ENCODE measurements at regions not wholly inside any gene's neighbourhood (a gene's known extent, or its start where the extent isn't known, plus 50 kb on each side); places are given as distances from the start of the nearest gene placed in this dataset.

- TF ChIP-seq CTCF (conservative IDR thresholded peaks at IDR 0.05; ENCODE audit: low read depth): no peak
- DNase-seq (ENCODE audit: low spot score): no peak
- H3K27ac ChIP-seq: no peak overlapping the region
- ChIA-PET CTCF (no interaction called here), POLR2A (ENCODE audit: low non-redundant PET) (no interaction called here)
These were observed 831.3 kb downstream of the NLGN4X start for GRCh38 chrX:5397409-5397808.

GRCh38 chrX:5390376-5390775, 838.3 kb downstream of the NLGN4X start:
- ChIA-PET CTCF (no interaction called here), POLR2A (ENCODE audit: low non-redundant PET) (no interaction called here)
- no peak for DNase-seq (ENCODE audit: low spot score)
- TF ChIP-seq CTCF (conservative IDR thresholded peaks at IDR 0.05; ENCODE audit: low read depth): no peak
- H3K27ac ChIP-seq: no peak overlapping the region

- H3K27ac ChIP-seq: no peak overlapping the region
- POLR2A ChIA-PET (ENCODE audit: low non-redundant PET): no interaction called here
- DNase-seq (ENCODE audit: low spot score): no peak
These were observed 840.6 kb downstream of the NLGN4X start for GRCh38 chrX:5388087-5388486.

GRCh38 chrX:5380426-5380825, 848.2 kb downstream of the NLGN4X start:
- CTCF ChIA-PET: no interaction called here
- no peak for TF ChIP-seq CTCF (conservative IDR thresholded peaks at IDR 0.05; ENCODE audit: low read depth)
- POLR2A ChIA-PET (ENCODE audit: low non-redundant PET): no interaction called here
- DNase-seq (ENCODE audit: low spot score): no peak
- H3K27ac ChIP-seq: no peak overlapping the region

More at GRCh38 chrX:5388087-5388486, 840.6 kb downstream of the NLGN4X start:
- TF ChIP-seq CTCF (conservative IDR thresholded peaks at IDR 0.05; ENCODE audit: low read depth): no peak
- CTCF ChIA-PET: interaction anchor here (0.6 kb wide), 1 partner anchor 1425 kb away, joined by 3 read pairs; no protein-coding TSS in a partner anchor

- no peak overlapping the region for H3K27ac ChIP-seq
- DNase-seq (ENCODE audit: low spot score): no peak
- ChIA-PET CTCF (no interaction called here), POLR2A (ENCODE audit: low non-redundant PET) (no interaction called here)
- TF ChIP-seq CTCF (conservative IDR thresholded peaks at IDR 0.05; ENCODE audit: low read depth): no peak
These were observed 886.8 kb downstream of the NLGN4X start for GRCh38 chrX:5341902-5342301.

- CTCF ChIA-PET: no interaction called here
- no peak overlapping the region for H3K27ac ChIP-seq
- DNase-seq (ENCODE audit: low spot score): no peak
- POLR2A ChIA-PET (ENCODE audit: low non-redundant PET): no interaction called here
- no peak for TF ChIP-seq CTCF (conservative IDR thresholded peaks at IDR 0.05; ENCODE audit: low read depth)
These were observed 891.5 kb downstream of the NLGN4X start for GRCh38 chrX:5337160-5337559.

- DNase-seq (ENCODE audit: low spot score): no peak
- CTCF ChIA-PET: no interaction called here
- TF ChIP-seq CTCF (conservative IDR thresholded peaks at IDR 0.05; ENCODE audit: low read depth): no peak
- POLR2A ChIA-PET (ENCODE audit: low non-redundant PET): no interaction called here
- no peak overlapping the region for H3K27ac ChIP-seq
These were observed 904.1 kb downstream of the NLGN4X start for GRCh38 chrX:5324546-5324945.
